SK-N-SH treated with all-trans-retinoic acid at 6 μM for 48 hours (cell line): ENCODE measurements at regions not wholly inside any gene's neighbourhood (a gene's known extent, or its start where the extent isn't known, plus 50 kb on each side); places are given as distances from the start of the nearest gene placed in this dataset.

Source experiments
- ARNTL ChIP-seq: fragments of 450-650 bp; formaldehyde crosslinking; IDR thresholded peaks from 2 replicates; pipeline ENCODE4 v1.5.0; 2020; ENCODE audit warnings: low read depth, mild to moderate bottlenecking, moderate library complexity, borderline replicate concordance
- PATZ1 ChIP-seq: fragments of 250-450 bp; sonication (Bioruptor Pico); IDR thresholded peaks from 2 replicates; pipeline ENCODE4 v1.8.0; 2020; ENCODE audit warnings: mild to moderate bottlenecking, moderate library complexity, borderline replicate concordance
- RARB ChIP-seq: fragments of 250-450 bp; sonication (Bioruptor Pico); IDR thresholded peaks from 2 replicates; pipeline ENCODE4 v1.8.0; 2021; ENCODE audit warnings: mild to moderate bottlenecking, moderate library complexity
- SNAI2 ChIP-seq: fragments of 250-450 bp; sonication (Bioruptor Pico); IDR thresholded peaks from 2 replicates; pipeline ENCODE4 v1.5.0; 2020; ENCODE audit warnings: mild to moderate bottlenecking, moderate library complexity
- ZNF70 ChIP-seq: fragments of 450-650 bp; formaldehyde crosslinking; IDR thresholded peaks from 2 replicates; pipeline ENCODE4 v1.5.0; 2020; ENCODE audit warnings: mild to moderate bottlenecking, moderate library complexity
- ZNF8 ChIP-seq: fragments of 450-650 bp; formaldehyde crosslinking; IDR thresholded peaks from 2 replicates; pipeline ENCODE4 v1.5.0; 2020; ENCODE audit warnings: mild to moderate bottlenecking, moderate library complexity

- TF ChIP-seq RARB (CRISPR knock-in tag) (no peak), ZNF8 (CRISPR knock-in tag) (no peak), ZNF70 (no peak), ARNTL (CRISPR knock-in tag) (no peak), PATZ1 (no peak), SNAI2 (CRISPR knock-in tag) (no peak)
Measured at GRCh38 chr21:41633627-41634026, 125.7 kb upstream of the TMPRSS2 start.
